CD4-positive, alpha-beta T cell (primary cell): ENCODE measurements at regions not wholly inside any gene's neighbourhood (a gene's known extent, or its start where the extent isn't known, plus 50 kb on each side); places are given as distances from the start of the nearest gene placed in this dataset.
A peak's percentile ranks its signal among the peaks of the same experiment; 100 is the strongest.

Experiments
- ATAC-seq: fragments of 200-7000 bp; cut with Tn5 transposase; one replicate; pipeline ENCODE4 v1.10.0; 2022; ENCODE audit warnings: mild to moderate bottlenecking; ENCODE audit not compliant: poor library complexity
- CTCF ChIA-PET: fragments of 350-600 bp; sonication (Branson Sonifier 250); formaldehyde crosslinking; loops from one replicate; lab custom pipeline; 2021; ENCODE audit warnings: antibody characterized with exemption, inconsistent platforms; lab: Charles Lee
- POLR2A ChIA-PET: fragments of 350-600 bp; sonication (Branson Sonifier 250); formaldehyde crosslinking; loops from one replicate; lab custom pipeline; 2021; ENCODE audit warnings: antibody characterized with exemption, inconsistent platforms; lab: Charles Lee
- DNase-seq, 14 experiments: peaks; one replicate each; pipeline ENCODE4 v3.0.0-alpha.2; 2013 to 2020; ENCODE audit warnings: mixed read lengths in 2 of 14
- H3K27ac ChIP-seq, 2 donors: one replicate each; pipeline versions ENCODE4 v1.5.1 to v1.7.0; 2013; ENCODE audit warnings: low read length in 2 of 2, low read depth in 1 of 2, mild to moderate bottlenecking in 1 of 2
- H3K27me3 ChIP-seq, 2 experiments: 1 replicate in 1 of 2; 2 replicates in 1 of 2; pipeline versions ENCODE4 v1.6.1 to v1.7.0; 2013; ENCODE audit warnings: low read length in 2 of 2, control low read depth in 1 of 2, mild to moderate bottlenecking in 1 of 2, moderate library complexity in 1 of 2; ENCODE audit not compliant: insufficient read depth in 2 of 2, control insufficient read depth in 1 of 2
- H3K36me3 ChIP-seq: one replicate; pipeline ENCODE4 v1.6.1; 2013; ENCODE audit warnings: low read length, control low read depth; ENCODE audit not compliant: insufficient read depth
- H3K4me1 ChIP-seq: one replicate; pipeline ENCODE4 v1.6.1; 2013; ENCODE audit warnings: low read length, control low read depth; ENCODE audit not compliant: insufficient read depth
- H3K4me3 ChIP-seq: one replicate; pipeline ENCODE4 v1.5.1; 2013; ENCODE audit warnings: mild to moderate bottlenecking, low read length, moderate library complexity
- H3K9me3 ChIP-seq, 2 experiments: 1 replicate in 1 of 2; 2 replicates in 1 of 2; pipeline versions ENCODE4 v1.6.1 to v1.7.0; 2013; ENCODE audit warnings: low read length in 2 of 2, mild to moderate bottlenecking in 2 of 2, control low read depth in 1 of 2, moderate library complexity in 1 of 2; ENCODE audit not compliant: control insufficient read depth in 1 of 2, insufficient read depth in 1 of 2
- H3K27ac Mint-ChIP-seq: one replicate; pipeline ENCODE4 v1.8.0; 2020; ENCODE audit warnings: mixed read lengths
- H3K27me3 Mint-ChIP-seq: one replicate; pipeline ENCODE4 v1.8.0; 2021; ENCODE audit warnings: mixed read lengths
- H3K36me3 Mint-ChIP-seq: one replicate; pipeline ENCODE4 v1.8.0; 2021; ENCODE audit warnings: low read depth, mixed read lengths
- H3K4me1 Mint-ChIP-seq: one replicate; pipeline ENCODE4 v1.8.0; 2021; ENCODE audit warnings: low read depth, mixed read lengths
- H3K4me3 Mint-ChIP-seq: one replicate; pipeline ENCODE4 v1.8.0; 2020; ENCODE audit warnings: mild to moderate bottlenecking, mixed read lengths
- H3K9me3 Mint-ChIP-seq: one replicate; pipeline ENCODE4 v1.8.0; 2020; ENCODE audit warnings: mixed read lengths
- intact Hi-C, 2 experiments: fragments of 100-400 bp; cut with DNase I in 1 of 2; cut with micrococcal nuclease in 1 of 2; formaldehyde crosslinking; loops; one replicate each; pipeline versions ENCODE4 v1.15.1 to v1.9.0; 2023 to 2025; cut with DNase I, micrococcal nuclease
- TF ChIP-seq, protein P1 (sequence below): fragments of 200-600 bp; IDR thresholded peaks from one replicate; pipeline ENCODE4 v1.8.0; 2022; ENCODE audit warnings: antibody characterized with exemption, mild to moderate bottlenecking

DNA sequence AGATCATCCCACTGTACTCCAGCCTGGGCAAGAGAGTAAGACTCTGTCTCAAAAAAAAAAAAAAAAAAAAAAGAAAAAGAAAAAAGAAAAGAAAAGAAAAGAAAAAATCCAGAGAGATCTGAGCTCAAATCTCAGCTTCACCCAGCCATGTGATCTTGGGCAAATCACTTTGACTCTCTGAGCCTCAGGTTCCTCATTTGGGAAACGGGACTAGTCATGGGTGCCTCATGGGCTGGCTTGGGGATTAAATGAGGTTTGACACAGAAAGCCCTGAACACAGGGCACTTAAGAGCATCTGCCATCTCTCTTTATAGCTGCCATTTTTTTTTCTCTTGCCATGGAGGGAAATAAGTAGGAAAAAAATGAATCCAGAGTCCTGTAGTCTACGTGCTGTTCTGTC lies 86.2 kb upstream of the MYL2 start:
- H3K9me3 Mint-ChIP-seq = peaks cover 3% of the 10 kb centered on the region
- intact Hi-C loops = no loop called here
- no peak overlapping the region for H3K27ac Mint-ChIP-seq
- H3K4me3 Mint-ChIP-seq = no peak overlapping the region
- no peaks in the 10 kb centered on the region for H3K4me1 Mint-ChIP-seq
- H3K36me3 Mint-ChIP-seq = no peaks in the 10 kb centered on the region
- TF ChIP-seq, protein P1, sequence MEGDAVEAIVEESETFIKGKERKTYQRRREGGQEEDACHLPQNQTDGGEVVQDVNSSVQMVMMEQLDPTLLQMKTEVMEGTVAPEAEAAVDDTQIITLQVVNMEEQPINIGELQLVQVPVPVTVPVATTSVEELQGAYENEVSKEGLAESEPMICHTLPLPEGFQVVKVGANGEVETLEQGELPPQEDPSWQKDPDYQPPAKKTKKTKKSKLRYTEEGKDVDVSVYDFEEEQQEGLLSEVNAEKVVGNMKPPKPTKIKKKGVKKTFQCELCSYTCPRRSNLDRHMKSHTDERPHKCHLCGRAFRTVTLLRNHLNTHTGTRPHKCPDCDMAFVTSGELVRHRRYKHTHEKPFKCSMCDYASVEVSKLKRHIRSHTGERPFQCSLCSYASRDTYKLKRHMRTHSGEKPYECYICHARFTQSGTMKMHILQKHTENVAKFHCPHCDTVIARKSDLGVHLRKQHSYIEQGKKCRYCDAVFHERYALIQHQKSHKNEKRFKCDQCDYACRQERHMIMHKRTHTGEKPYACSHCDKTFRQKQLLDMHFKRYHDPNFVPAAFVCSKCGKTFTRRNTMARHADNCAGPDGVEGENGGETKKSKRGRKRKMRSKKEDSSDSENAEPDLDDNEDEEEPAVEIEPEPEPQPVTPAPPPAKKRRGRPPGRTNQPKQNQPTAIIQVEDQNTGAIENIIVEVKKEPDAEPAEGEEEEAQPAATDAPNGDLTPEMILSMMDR = no peak
- Histone ChIP-seq H3K9me3 (peaks cover 0 to under 1% of the 10 kb centered on the region in 2 experiments), H3K36me3 (no peaks in the 10 kb centered on the region), H3K4me3 (no peak overlapping the region), H3K27ac (no peak overlapping the region), H3K4me1 (no peaks in the 10 kb centered on the region), H3K27me3 (peaks cover 15 to 26% of the 10 kb centered on the region in 2 experiments)
- CTCF ChIA-PET = no interaction called here
- ATAC-seq (no peak), DNase-seq (peak in 1 of 14 experiments; percentile 11)
- H3K27me3 Mint-ChIP-seq = peaks cover 69% of the 10 kb centered on the region
- POLR2A ChIA-PET = interaction anchor here (0.6 kb wide), 1 partner anchor 531 kb away, joined by 3 read pairs; no protein-coding TSS in a partner anchor

GRCh38 chr12:110998971-110999370 lies 78.6 kb upstream of the MYL2 start:
- Mint-ChIP-seq H3K9me3 (peaks cover 3% of the 10 kb centered on the region), H3K4me1 (no peaks in the 10 kb centered on the region), H3K4me3 (no peak overlapping the region), H3K36me3 (no peaks in the 10 kb centered on the region), H3K27me3 (peaks cover 16% of the 10 kb centered on the region), H3K27ac (no peak overlapping the region)
- TF ChIP-seq, protein P1 = no peak
- ChIA-PET POLR2A (no interaction called here), CTCF (no interaction called here)
- no peaks in the 10 kb centered on the region for H3K4me1 ChIP-seq
- intact Hi-C loops = no loop called here
- ATAC-seq (no peak), DNase-seq (no peak)
- H3K27me3 ChIP-seq = peaks cover 2 to 6% of the 10 kb centered on the region in 2 experiments
- H3K27ac ChIP-seq = no peak overlapping the region
- H3K4me3 ChIP-seq = no peak overlapping the region
- no peaks in the 10 kb centered on the region for H3K36me3 ChIP-seq
- H3K9me3 ChIP-seq = peaks cover 19 to 22% of the 10 kb centered on the region in 2 experiments

GRCh38 chr12:110998165-110998564 lies 77.8 kb upstream of the MYL2 start:
- no peak for ATAC-seq
- TF ChIP-seq, protein P1 = no peak
- Mint-ChIP-seq H3K4me1 (no peaks in the 10 kb centered on the region), H3K4me3 (no peak overlapping the region), H3K27me3 (peaks cover 9% of the 10 kb centered on the region), H3K9me3 (peaks cover 3% of the 10 kb centered on the region), H3K27ac (no peak overlapping the region), H3K36me3 (no peaks in the 10 kb centered on the region)
- CTCF ChIA-PET = no interaction called here
- Histone ChIP-seq H3K9me3 (peaks cover 19 to 22% of the 10 kb centered on the region in 2 experiments), H3K4me3 (no peak overlapping the region), H3K27ac (no peak overlapping the region), H3K4me1 (no peaks in the 10 kb centered on the region), H3K27me3 (peaks cover 6% of the 10 kb centered on the region in 2 experiments), H3K36me3 (no peaks in the 10 kb centered on the region)
- POLR2A ChIA-PET = no interaction called here
- no peak for DNase-seq
- intact Hi-C loops = no loop called here
